Mesendoderm (in vitro differentiated cells): ENCODE measurements at regions not wholly inside any gene's neighbourhood (a gene's known extent, or its start where the extent isn't known, plus 50 kb on each side); places are given as distances from the start of the nearest gene placed in this dataset.
A peak's percentile ranks its signal among the peaks of the same experiment; 100 is the strongest.

Source experiments
- DNase-seq: peaks from one replicate; pipeline ENCODE4 v3.0.0; 2013
- H2AK5ac ChIP-seq: 2 replicates; pipeline ENCODE4 v1.6.1; 2013; ENCODE audit warnings: low read length, inconsistent platforms
- H2BK120ac ChIP-seq: 2 replicates; pipeline ENCODE4 v1.6.1; 2013; ENCODE audit warnings: low read depth, mild to moderate bottlenecking, low read length, moderate library complexity, mixed read lengths
- H2BK15ac ChIP-seq: replicated peaks from 2 replicates; pipeline ENCODE4 v1.6.1; 2013; ENCODE audit warnings: low read depth, mild to moderate bottlenecking, moderate library complexity
- H2BK5ac ChIP-seq: 2 replicates; pipeline ENCODE4 v1.6.1; 2013; ENCODE audit warnings: low read length, inconsistent platforms
- H3K18ac ChIP-seq: 2 replicates; pipeline ENCODE4 v1.6.1; 2013; ENCODE audit warnings: mild to moderate bottlenecking, low read length, mixed read lengths
- H3K23ac ChIP-seq: one replicate; pipeline ENCODE4 v1.6.1; 2013; ENCODE audit warnings: low read length
- H3K27ac ChIP-seq: 2 replicates; pipeline ENCODE4 v1.5.1; 2013; ENCODE audit warnings: low read depth, mild to moderate bottlenecking, inconsistent platforms, low read length, moderate library complexity
- H3K27me3 ChIP-seq: 2 replicates; pipeline ENCODE4 v1.6.1; 2013; ENCODE audit warnings: low read length, control low read depth, mild to moderate bottlenecking, inconsistent platforms; ENCODE audit not compliant: insufficient read depth, poor library complexity
- H3K36me3 ChIP-seq: 2 replicates; pipeline ENCODE4 v1.6.1; 2013; ENCODE audit warnings: low read length, inconsistent platforms; ENCODE audit not compliant: control insufficient read depth, insufficient read depth
- H3K4ac ChIP-seq: one replicate; pipeline ENCODE4 v1.6.1; 2013; ENCODE audit warnings: low read depth, mild to moderate bottlenecking, low read length, moderate library complexity
- H3K4me1 ChIP-seq: 2 replicates; pipeline ENCODE4 v1.6.1; 2013; ENCODE audit warnings: low read depth, low read length, inconsistent platforms; ENCODE audit not compliant: control insufficient read depth
- H3K4me2 ChIP-seq: 2 replicates; pipeline ENCODE4 v1.6.1; 2013; ENCODE audit warnings: low read length
- H3K4me3 ChIP-seq: 2 replicates; pipeline ENCODE4 v1.5.1; 2013; ENCODE audit warnings: mild to moderate bottlenecking, low read length
- H3K56ac ChIP-seq: one replicate; pipeline ENCODE4 v1.6.1; 2013; ENCODE audit warnings: low read length
- H3K79me1 ChIP-seq: 2 replicates; pipeline ENCODE4 v1.6.1; 2013; ENCODE audit warnings: low read length, inconsistent platforms
- H3K79me2 ChIP-seq: 2 replicates; pipeline ENCODE4 v1.6.1; 2013; ENCODE audit warnings: mild to moderate bottlenecking, low read length; ENCODE audit not compliant: control insufficient read depth, insufficient read depth
- H3K9ac ChIP-seq: 2 replicates; pipeline ENCODE4 v1.6.1; 2013; ENCODE audit warnings: low read length, inconsistent platforms
- H4K5ac ChIP-seq: one replicate; pipeline ENCODE4 v1.6.1; 2013; ENCODE audit warnings: low read length
- H4K8ac ChIP-seq: one replicate; pipeline ENCODE4 v1.6.1; 2013; ENCODE audit warnings: low read depth, mild to moderate bottlenecking, control low read depth, low read length, moderate library complexity
- WGBS: extraction: QIAGEN DNeasy Blood & Tissue Kit; methylation state at CpG from one replicate; pipeline ENCODE4 v1.1.7; 2013; ENCODE audit warnings: low lambda C conversion rate, missing lambda C conversion rate; ENCODE audit not compliant: insufficient coverage; ENCODE audit errors: extremely low coverage; 5-methylcytosine and 5-hydroxymethylcytosine counted together

DNA sequence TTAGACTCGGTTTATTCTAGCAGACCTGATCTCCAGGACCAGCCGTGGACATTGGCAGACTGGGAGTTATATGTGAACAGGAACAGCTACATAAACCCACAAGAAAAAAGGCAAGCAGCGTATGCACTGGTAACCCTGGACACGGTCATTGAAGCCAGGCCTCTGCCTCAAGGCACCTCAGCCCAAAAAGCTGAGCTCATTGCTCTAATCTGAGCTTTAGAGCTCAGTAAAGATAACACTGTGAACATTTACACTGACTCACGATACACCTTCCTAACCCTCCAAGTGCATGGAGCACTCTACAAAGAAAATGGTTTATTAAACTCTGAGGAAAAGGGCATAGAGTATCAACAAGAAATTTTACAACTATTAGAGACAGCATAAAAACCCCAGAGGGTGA lies 148.9 kb upstream of the FGF16 start:
- no CpG with 5 or more reads among the region's 5 CpGs for WGBS

DNA sequence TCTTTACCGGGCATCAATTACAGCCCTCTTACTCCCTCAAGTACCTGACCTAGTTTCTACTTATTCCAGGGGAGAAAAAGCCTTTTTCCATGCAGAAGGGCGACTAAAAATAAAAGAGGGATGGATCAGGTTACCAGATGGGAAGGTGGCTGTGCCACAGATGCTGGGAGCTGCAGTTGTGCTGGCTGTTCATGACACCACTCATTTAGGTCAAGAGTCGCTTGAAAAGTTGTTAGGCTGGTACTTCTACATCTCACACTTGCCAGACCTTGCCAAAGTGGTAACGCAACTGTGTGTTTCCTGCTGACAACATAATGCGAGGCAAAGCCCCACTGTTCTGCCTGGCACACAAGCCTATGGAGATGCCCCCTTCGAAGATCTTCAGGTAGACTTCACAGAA lies 148.4 kb upstream of the FGF16 start:
- WGBS = no CpG with 5 or more reads among the region's 6 CpGs

More for the DNA sequence above, 148.9 kb upstream of the FGF16 start:
- H3K23ac ChIP-seq = no peak overlapping the region
- H3K4me2 ChIP-seq = no peak overlapping the region
- H3K27ac ChIP-seq = no peak overlapping the region
- H3K4me1 ChIP-seq = no peaks in the 10 kb centered on the region
- H3K4ac ChIP-seq = no peak overlapping the region
- no peak overlapping the region for H2BK15ac ChIP-seq
- H2BK5ac ChIP-seq = no peak overlapping the region
- H3K9ac ChIP-seq = no peak overlapping the region
- H2BK120ac ChIP-seq = no peak overlapping the region
- no peak overlapping the region for H3K4me3 ChIP-seq
- H3K36me3 ChIP-seq = no peaks in the 10 kb centered on the region
- H3K79me1 ChIP-seq = no peaks in the 10 kb centered on the region
- no peak overlapping the region for H3K56ac ChIP-seq
- no peak overlapping the region for H4K8ac ChIP-seq
- H3K27me3 ChIP-seq = no peaks in the 10 kb centered on the region
- no peak overlapping the region for H4K5ac ChIP-seq
- no peaks in the 10 kb centered on the region for H3K79me2 ChIP-seq
- H3K18ac ChIP-seq = no peak overlapping the region
- H2AK5ac ChIP-seq = no peak overlapping the region
- DNase-seq = no peak

DNA sequence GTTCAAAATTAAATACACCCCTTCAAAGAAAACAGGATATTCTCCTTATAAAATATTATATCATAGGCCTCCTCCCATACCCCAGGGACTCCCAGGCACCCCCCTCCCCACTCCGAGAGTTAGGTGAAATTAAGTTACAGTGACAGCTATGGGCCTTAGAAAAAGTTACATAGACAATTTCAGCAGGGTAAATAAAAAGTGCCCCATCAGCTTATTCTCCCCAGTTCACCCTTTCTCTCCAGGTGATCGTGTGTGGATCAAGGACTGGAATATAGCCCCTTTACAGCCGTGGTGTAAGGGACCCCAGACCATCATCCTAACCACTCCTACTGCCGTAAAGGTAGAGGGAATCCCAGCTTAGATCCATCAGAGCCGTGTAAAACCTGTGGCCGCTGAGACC lies 147.6 kb upstream of the FGF16 start:
- Histone ChIP-seq H3K9ac (no peak overlapping the region), H4K8ac (no peak overlapping the region), H3K4ac (no peak overlapping the region), H3K18ac (no peak overlapping the region), H3K23ac (no peak overlapping the region), H3K56ac (no peak overlapping the region), H3K4me2 (no peak overlapping the region), H3K79me2 (no peaks in the 10 kb centered on the region), H2BK120ac (no peak overlapping the region), H3K4me1 (no peaks in the 10 kb centered on the region), H3K4me3 (no peak overlapping the region), H3K27me3 (no peaks in the 10 kb centered on the region), H3K27ac (no peak overlapping the region), H4K5ac (no peak overlapping the region), H3K36me3 (no peaks in the 10 kb centered on the region), H2BK5ac (no peak overlapping the region), H2BK15ac (no peak overlapping the region), H2AK5ac (no peak overlapping the region), H3K79me1 (no peaks in the 10 kb centered on the region)
- no peak for DNase-seq
- WGBS = no CpG with 5 or more reads among the region's 6 CpGs

More for the DNA sequence above, 148.4 kb upstream of the FGF16 start:
- Histone ChIP-seq H2BK15ac (no peak overlapping the region), H2AK5ac (no peak overlapping the region), H2BK120ac (no peak overlapping the region), H3K4me2 (no peak overlapping the region), H3K27ac (no peak overlapping the region), H3K56ac (no peak overlapping the region), H3K79me2 (no peaks in the 10 kb centered on the region), H4K8ac (no peak overlapping the region), H3K4me3 (no peak overlapping the region), H2BK5ac (no peak overlapping the region), H4K5ac (no peak overlapping the region), H3K4ac (no peak overlapping the region), H3K23ac (no peak overlapping the region), H3K4me1 (no peaks in the 10 kb centered on the region), H3K36me3 (no peaks in the 10 kb centered on the region), H3K79me1 (no peaks in the 10 kb centered on the region), H3K9ac (no peak overlapping the region), H3K18ac (no peak overlapping the region), H3K27me3 (no peaks in the 10 kb centered on the region)
- DNase-seq = no peak

DNA sequence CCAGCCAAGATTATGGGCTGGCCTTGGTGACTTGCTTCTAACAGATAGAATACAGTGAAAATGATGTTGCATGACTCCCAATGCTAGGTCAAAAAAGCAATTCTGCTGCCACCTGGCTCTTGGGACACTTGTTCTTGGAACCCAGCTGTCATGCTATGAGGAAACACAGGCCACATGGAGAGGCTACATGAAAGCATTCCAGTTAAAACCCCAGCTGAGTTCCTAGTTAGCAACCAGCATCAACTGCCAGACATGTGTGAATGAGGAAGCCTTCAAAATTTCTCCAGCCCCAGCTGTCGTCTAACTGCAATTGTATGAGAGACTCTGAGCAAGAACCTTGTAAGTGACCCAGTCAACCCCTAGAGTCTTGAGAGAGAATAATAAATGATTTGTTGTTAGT lies 105.2 kb upstream of the FGF16 start:
- H3K4me1 ChIP-seq = no peaks in the 10 kb centered on the region
- no peak overlapping the region for H4K5ac ChIP-seq
- H2BK15ac ChIP-seq = no peak overlapping the region
- H3K79me2 ChIP-seq = no peaks in the 10 kb centered on the region
- H3K79me1 ChIP-seq = no peaks in the 10 kb centered on the region
- no peaks in the 10 kb centered on the region for H3K36me3 ChIP-seq
- H3K4ac ChIP-seq = no peak overlapping the region
- H3K4me3 ChIP-seq = no peak overlapping the region
- no peaks in the 10 kb centered on the region for H3K27me3 ChIP-seq
- H2AK5ac ChIP-seq = no peak overlapping the region
- no peak overlapping the region for H2BK120ac ChIP-seq
- no CpG with 5 or more reads among the region's 1 CpG for WGBS
- H3K23ac ChIP-seq = no peak overlapping the region
- no peak overlapping the region for H3K18ac ChIP-seq
- no peak overlapping the region for H3K56ac ChIP-seq
- H3K4me2 ChIP-seq = no peak overlapping the region
- H3K9ac ChIP-seq = no peak overlapping the region
- DNase-seq = peak; percentile 82
- no peak overlapping the region for H2BK5ac ChIP-seq
- H4K8ac ChIP-seq = no peak overlapping the region
- no peak overlapping the region for H3K27ac ChIP-seq

DNA sequence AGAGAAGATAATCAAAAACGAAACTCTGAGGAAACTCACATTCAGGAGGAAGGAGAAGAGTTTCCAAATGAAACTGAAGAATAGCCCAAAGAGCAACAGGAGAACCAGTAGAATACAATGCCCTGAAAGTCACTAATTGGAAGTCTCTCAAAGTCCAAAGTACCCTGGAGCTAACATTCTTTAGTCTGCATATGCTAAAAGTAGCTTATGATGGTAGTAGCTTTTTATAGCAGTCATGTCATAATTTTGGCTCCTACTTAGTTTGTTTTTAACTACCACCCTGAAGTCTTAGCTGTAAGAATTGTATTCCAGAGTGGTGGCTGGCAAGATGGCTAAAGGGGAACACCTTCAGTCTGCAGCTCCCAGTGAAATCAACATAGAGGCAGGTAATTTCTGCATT lies 100.3 kb upstream of the FGF16 start:
- Histone ChIP-seq H3K4me2 (no peak overlapping the region), H2BK120ac (no peak overlapping the region), H3K4me1 (no peaks in the 10 kb centered on the region), H4K8ac (no peak overlapping the region), H2BK15ac (no peak overlapping the region), H3K9ac (no peak overlapping the region), H3K27ac (no peak overlapping the region), H3K79me2 (no peaks in the 10 kb centered on the region), H3K56ac (no peak overlapping the region), H3K79me1 (no peaks in the 10 kb centered on the region), H4K5ac (no peak overlapping the region), H3K27me3 (no peaks in the 10 kb centered on the region), H2BK5ac (no peak overlapping the region), H3K18ac (no peak overlapping the region), H2AK5ac (no peak overlapping the region), H3K36me3 (no peaks in the 10 kb centered on the region), H3K4me3 (no peak overlapping the region), H3K23ac (no peak overlapping the region), H3K4ac (no peak overlapping the region)
- peak; percentile 1 for DNase-seq
- no CpG with 5 or more reads among the region's 1 CpG for WGBS

DNA sequence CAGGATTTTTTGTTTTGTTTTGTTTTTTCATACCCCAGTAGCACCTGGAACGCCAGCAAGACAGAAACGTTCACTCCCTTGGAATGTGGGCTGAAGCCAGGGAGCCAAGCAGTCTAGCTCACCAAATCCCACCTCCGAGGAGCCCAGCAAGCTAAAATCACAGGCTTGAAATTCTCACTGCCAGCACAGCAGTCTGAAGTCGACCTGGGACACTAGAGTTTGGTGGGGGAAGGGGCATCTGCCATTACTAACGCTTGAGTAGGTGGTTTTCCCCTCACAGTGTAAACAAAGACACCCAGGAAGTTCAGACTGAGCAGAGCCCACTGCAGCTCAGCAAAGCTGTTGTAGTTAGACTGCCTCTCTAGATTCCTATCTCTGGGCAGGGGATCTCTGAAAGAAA lies 99.6 kb upstream of the FGF16 start:
- Histone ChIP-seq H2BK15ac (no peak overlapping the region), H2BK5ac (no peak overlapping the region), H3K18ac (no peak overlapping the region), H3K27ac (no peak overlapping the region), H3K4me3 (no peak overlapping the region), H3K36me3 (no peaks in the 10 kb centered on the region), H3K9ac (no peak overlapping the region), H4K5ac (no peak overlapping the region), H3K56ac (no peak overlapping the region), H3K4me1 (no peaks in the 10 kb centered on the region), H3K4ac (no peak overlapping the region), H3K23ac (no peak overlapping the region), H2AK5ac (no peak overlapping the region), H3K4me2 (no peak overlapping the region), H2BK120ac (no peak overlapping the region), H4K8ac (no peak overlapping the region), H3K79me2 (no peaks in the 10 kb centered on the region), H3K79me1 (no peaks in the 10 kb centered on the region), H3K27me3 (no peaks in the 10 kb centered on the region)
- DNase-seq = peak; percentile 42
- no CpG with 5 or more reads among the region's 5 CpGs for WGBS
